GM18867 (cell line): ENCODE measurements at regions not wholly inside any gene's neighbourhood (a gene's known extent, or its start where the extent isn't known, plus 50 kb on each side); places are given as distances from the start of the nearest gene placed in this dataset.

Experiments used
- ATAC-seq: cut with Tn5 transposase; IDR thresholded peaks from one replicate; pipeline ENCODE4 v1.9.1; 2021; ENCODE audit warnings: mild to moderate bottlenecking, moderate library complexity; ENCODE audit not compliant: unreplicated experiment

- peak; percentile 80 for ATAC-seq
These were observed 81.2 kb downstream of the INSIG2 start for GRCh38 chr2:118169359-118170005.

- no peak for ATAC-seq
These were observed 80.3 kb downstream of the INSIG2 start for GRCh38 chr2:118168615-118169014.

GRCh38 chr2:118167026-118167425, 78.8 kb downstream of the INSIG2 start:
- ATAC-seq = no peak

GRCh38 chr2:118166242-118166641, 78.0 kb downstream of the INSIG2 start:
- no peak for ATAC-seq

- no peak for ATAC-seq
These were observed 77.3 kb downstream of the INSIG2 start for GRCh38 chr2:118165595-118165994.
